Fibroblast of lung (primary cell): ENCODE measurements at regions not wholly inside any gene's neighbourhood (a gene's known extent, or its start where the extent isn't known, plus 50 kb on each side); places are given as distances from the start of the nearest gene placed in this dataset.

ENCODE experiments used
- DNase-seq, 2 donors: peaks; one replicate each; pipeline versions ENCODE4 v3.0.0 to v3.0.0-alpha.2; 2010; ENCODE audit warnings: low read depth in 2 of 2
- H2AFZ ChIP-seq: 2 replicates; pipeline ENCODE4 v1.5.1; 2012; ENCODE audit warnings: low read length, control low read depth, inconsistent platforms
- H3K27ac ChIP-seq: 2 replicates; pipeline ENCODE4 v1.5.1; 2011; ENCODE audit warnings: low read length, control low read depth; ENCODE audit not compliant: insufficient read depth
- H3K27me3 ChIP-seq: 2 replicates; pipeline ENCODE4 v1.5.1; 2011; ENCODE audit warnings: mild to moderate bottlenecking, low read length; ENCODE audit not compliant: control insufficient read depth, insufficient read depth
- H3K36me3 ChIP-seq: 2 replicates; pipeline ENCODE4 v1.5.1; 2011; ENCODE audit warnings: low read length; ENCODE audit not compliant: control insufficient read depth, insufficient read depth
- H3K4me1 ChIP-seq: 2 replicates; pipeline ENCODE4 v1.5.1; 2011; ENCODE audit warnings: low read length; ENCODE audit not compliant: control insufficient read depth, insufficient read depth; ENCODE audit errors: extremely low read depth
- H3K4me2 ChIP-seq: 2 replicates; pipeline ENCODE4 v1.5.1; 2011; ENCODE audit warnings: low read length, control low read depth; ENCODE audit not compliant: insufficient read depth; ENCODE audit errors: extremely low read depth
- H3K4me3 ChIP-seq, 4 experiments: fragments of 200-600 bp in 1 of 4; sonication (generic) in 1 of 4; replicated peaks in 1 of 4; 2 replicates each; pipeline ENCODE4 v1.5.1; 2011 to 2016; ENCODE audit warnings: low read length in 4 of 4, low read depth in 3 of 4, mild to moderate bottlenecking in 3 of 4, control low read depth in 2 of 4, inconsistent platforms in 1 of 4, mixed read lengths in 1 of 4; ENCODE audit not compliant: insufficient read depth in 1 of 4; ENCODE audit errors: control extremely low read depth in 1 of 4
- H3K79me2 ChIP-seq: 2 replicates; pipeline ENCODE4 v1.5.1; 2012; ENCODE audit warnings: mild to moderate bottlenecking, low read length, inconsistent platforms; ENCODE audit not compliant: control insufficient read depth, insufficient read depth
- H3K9ac ChIP-seq: 2 replicates; pipeline ENCODE4 v1.5.1; 2011; ENCODE audit warnings: mild to moderate bottlenecking, low read length, control low read depth; ENCODE audit not compliant: insufficient read depth
- H3K9me3 ChIP-seq: 2 replicates; pipeline ENCODE4 v1.5.1; 2012; ENCODE audit warnings: low read depth, low read length; ENCODE audit not compliant: control insufficient read depth, insufficient read depth
- H4K20me1 ChIP-seq: 2 replicates; pipeline ENCODE4 v1.5.1; 2011; ENCODE audit warnings: low read length; ENCODE audit not compliant: control insufficient read depth, insufficient read depth; ENCODE audit errors: extremely low read depth
- EZH2 ChIP-seq: IDR thresholded peaks from 2 replicates; pipeline ENCODE4 v1.5.1; 2012; ENCODE audit warnings: low read length, control low read depth, mild to moderate bottlenecking; ENCODE audit errors: missing control alignments
- TF ChIP-seq, protein P1 (sequence below), 2 donors: IDR thresholded peaks in 1 of 2; conservative IDR thresholded peaks in 1 of 2; 1 replicate in 1 of 2; 2 replicates in 1 of 2; pipeline ENCODE4 v1.5.1; 2011 to 2012; ENCODE audit warnings: low read length in 2 of 2, control low read depth in 1 of 2, inconsistent platforms in 1 of 2, low read depth in 1 of 2, mild to moderate bottlenecking in 1 of 2

DNA sequence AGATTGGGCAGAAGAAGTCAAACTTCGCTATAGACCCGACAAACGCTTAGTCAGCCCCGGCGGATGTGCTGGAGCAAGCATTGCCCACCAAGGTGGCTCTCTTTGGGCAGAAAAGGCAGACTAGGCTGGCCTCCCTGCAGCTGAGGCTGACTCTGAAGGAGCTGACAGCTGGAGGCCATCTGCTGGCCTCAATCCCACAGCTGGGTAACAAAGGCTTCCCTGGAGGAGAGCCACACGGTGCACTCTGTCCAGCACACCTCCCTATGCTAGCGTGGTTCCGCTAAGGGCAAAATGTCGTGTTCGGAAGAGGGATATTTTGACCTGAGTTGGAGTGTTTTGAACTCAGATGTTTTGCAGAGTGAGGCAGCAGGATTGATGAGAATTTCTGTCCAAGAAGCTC lies 103.5 kb upstream of the PTCH1 start:
- no peak for TF ChIP-seq EZH2
- TF ChIP-seq, protein P1, sequence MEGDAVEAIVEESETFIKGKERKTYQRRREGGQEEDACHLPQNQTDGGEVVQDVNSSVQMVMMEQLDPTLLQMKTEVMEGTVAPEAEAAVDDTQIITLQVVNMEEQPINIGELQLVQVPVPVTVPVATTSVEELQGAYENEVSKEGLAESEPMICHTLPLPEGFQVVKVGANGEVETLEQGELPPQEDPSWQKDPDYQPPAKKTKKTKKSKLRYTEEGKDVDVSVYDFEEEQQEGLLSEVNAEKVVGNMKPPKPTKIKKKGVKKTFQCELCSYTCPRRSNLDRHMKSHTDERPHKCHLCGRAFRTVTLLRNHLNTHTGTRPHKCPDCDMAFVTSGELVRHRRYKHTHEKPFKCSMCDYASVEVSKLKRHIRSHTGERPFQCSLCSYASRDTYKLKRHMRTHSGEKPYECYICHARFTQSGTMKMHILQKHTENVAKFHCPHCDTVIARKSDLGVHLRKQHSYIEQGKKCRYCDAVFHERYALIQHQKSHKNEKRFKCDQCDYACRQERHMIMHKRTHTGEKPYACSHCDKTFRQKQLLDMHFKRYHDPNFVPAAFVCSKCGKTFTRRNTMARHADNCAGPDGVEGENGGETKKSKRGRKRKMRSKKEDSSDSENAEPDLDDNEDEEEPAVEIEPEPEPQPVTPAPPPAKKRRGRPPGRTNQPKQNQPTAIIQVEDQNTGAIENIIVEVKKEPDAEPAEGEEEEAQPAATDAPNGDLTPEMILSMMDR (conservative IDR thresholded peaks at IDR 0.05 in 1 of 2, IDR thresholded peaks at IDR 0.05 in 1 of 2; ENCODE audit: low read depth in 1 of 2, low read length in 2 of 2): no peak
- no peaks in the 10 kb centered on the region for H3K9me3 ChIP-seq
- H3K4me1 ChIP-seq: no peaks in the 10 kb centered on the region
- peaks cover 7% of the 10 kb centered on the region for H3K27me3 ChIP-seq
- H4K20me1 ChIP-seq: no peaks in the 10 kb centered on the region
- no peak overlapping the region for H3K27ac ChIP-seq
- H3K36me3 ChIP-seq: no peaks in the 10 kb centered on the region
- H3K4me3 ChIP-seq: no peak overlapping the region
- no peak overlapping the region for H3K9ac ChIP-seq
- no peaks in the 10 kb centered on the region for H3K79me2 ChIP-seq
- H3K4me2 ChIP-seq: no peak overlapping the region
- DNase-seq: peak in 1 of 2 donors; percentile 21
- H2AFZ ChIP-seq: no peak overlapping the region

DNA sequence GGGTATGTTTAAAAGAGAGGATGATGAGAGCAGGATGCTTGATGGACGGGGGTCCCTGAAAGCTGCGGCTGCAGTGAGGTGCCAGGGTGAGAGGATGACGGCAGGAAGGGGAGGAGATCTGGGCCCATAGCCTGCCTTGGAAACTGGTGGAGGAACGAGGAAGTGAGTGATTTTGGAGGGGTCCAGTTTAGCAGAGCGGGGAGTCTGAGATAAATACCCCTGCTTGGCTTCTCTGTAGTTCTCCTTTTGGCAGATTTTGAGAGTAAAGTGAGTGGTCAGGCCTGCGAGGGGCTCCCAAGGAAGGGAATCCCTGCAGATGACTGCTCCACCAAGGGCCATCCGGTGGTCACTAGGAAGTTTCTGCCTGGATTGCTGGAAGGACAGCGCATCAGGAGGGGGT lies 98.5 kb upstream of the PTCH1 start:
- no peak overlapping the region for H3K4me2 ChIP-seq
- H2AFZ ChIP-seq: no peak overlapping the region
- no peaks in the 10 kb centered on the region for H4K20me1 ChIP-seq
- H3K36me3 ChIP-seq: no peaks in the 10 kb centered on the region
- no peaks in the 10 kb centered on the region for H3K4me1 ChIP-seq
- H3K4me3 ChIP-seq: no peak overlapping the region
- no peaks in the 10 kb centered on the region for H3K9me3 ChIP-seq
- H3K79me2 ChIP-seq: no peaks in the 10 kb centered on the region
- peaks cover 7% of the 10 kb centered on the region for H3K27me3 ChIP-seq
- H3K27ac ChIP-seq: no peak overlapping the region
- no peak overlapping the region for H3K9ac ChIP-seq
- TF ChIP-seq EZH2: no peak
- TF ChIP-seq, protein P1 (conservative IDR thresholded peaks at IDR 0.05 in 1 of 2, IDR thresholded peaks at IDR 0.05 in 1 of 2; ENCODE audit: low read depth in 1 of 2, low read length in 2 of 2): no peak
- no peak for DNase-seq

DNA sequence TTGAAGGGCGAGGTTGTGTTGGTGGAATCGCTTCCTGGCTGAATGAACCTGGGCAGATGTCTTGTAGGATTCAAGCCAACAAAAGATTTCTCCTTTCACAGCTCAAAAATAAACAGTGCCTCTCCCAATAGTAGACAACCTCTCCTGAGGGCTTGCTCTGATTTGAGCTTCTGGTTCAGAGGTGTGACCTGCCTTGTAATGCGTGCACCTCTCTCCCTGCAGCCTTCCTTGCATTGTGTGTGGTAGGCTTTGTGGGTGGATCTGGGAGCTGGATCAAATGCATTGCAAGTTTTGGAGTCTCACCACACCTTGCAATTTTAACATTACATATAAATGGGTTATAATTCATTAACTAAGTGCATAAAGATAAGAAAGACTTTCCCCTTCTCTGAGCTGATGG lies 96.9 kb upstream of the PTCH1 start:
- DNase-seq: no peak
- no peaks in the 10 kb centered on the region for H3K36me3 ChIP-seq

More for the DNA sequence above, 96.9 kb upstream of the PTCH1 start:
- Histone ChIP-seq H4K20me1 (no peaks in the 10 kb centered on the region), H3K9ac (no peak overlapping the region), H3K4me1 (no peaks in the 10 kb centered on the region), H2AFZ (no peak overlapping the region), H3K9me3 (no peaks in the 10 kb centered on the region), H3K27ac (no peak overlapping the region), H3K4me2 (no peak overlapping the region), H3K27me3 (peaks cover 2% of the 10 kb centered on the region), H3K4me3 (no peak overlapping the region), H3K79me2 (no peaks in the 10 kb centered on the region)
- TF ChIP-seq, protein P1 (conservative IDR thresholded peaks at IDR 0.05 in 1 of 2, IDR thresholded peaks at IDR 0.05 in 1 of 2; ENCODE audit: low read depth in 1 of 2, low read length in 2 of 2): no peak
- TF ChIP-seq EZH2: no peak
